Left ventricle myocardium inferior (tissue), 1 donor: ENCODE measurements at regions not wholly inside any gene's neighbourhood (a gene's known extent, or its start where the extent isn't known, plus 50 kb on each side); places are given as distances from the start of the nearest gene placed in this dataset.

Experiments
- DNase-seq: peaks from one replicate; pipeline ENCODE4 v3.0.0-alpha.2; 2020
- H3K27ac ChIP-seq: fragments of 200-600 bp; replicated peaks from 2 replicates; pipeline ENCODE4 v1.8.0; 2021
- H3K27me3 ChIP-seq: fragments of 200-600 bp; 2 replicates; pipeline ENCODE4 v1.8.0; 2021; ENCODE audit warnings: low read depth
- H3K36me3 ChIP-seq: fragments of 200-600 bp; 2 replicates; pipeline ENCODE4 v1.8.0; 2021
- H3K4me1 ChIP-seq: fragments of 200-600 bp; 2 replicates; pipeline ENCODE4 v1.8.0; 2021
- H3K4me3 ChIP-seq: fragments of 200-600 bp; 2 replicates; pipeline ENCODE4 v1.8.0; 2021; ENCODE audit warnings: mild to moderate bottlenecking, moderate library complexity
- H3K9me3 ChIP-seq: fragments of 200-600 bp; replicated peaks from 2 replicates; pipeline ENCODE4 v1.8.0; 2021
- intact Hi-C: fragments of 100-400 bp; cut with micrococcal nuclease; formaldehyde crosslinking; loops from one replicate; pipeline ENCODE4 v1.11.0; 2022
- TF ChIP-seq, protein P1 (sequence below): fragments of 200-600 bp; IDR thresholded peaks from 2 replicates; pipeline ENCODE4 v1.8.0; 2021; ENCODE audit warnings: antibody characterized with exemption, mild to moderate bottlenecking, borderline replicate concordance
- donor health status: DM: no; HTN: yes; CAD: no; lungs with severe emphysema.

DNA sequence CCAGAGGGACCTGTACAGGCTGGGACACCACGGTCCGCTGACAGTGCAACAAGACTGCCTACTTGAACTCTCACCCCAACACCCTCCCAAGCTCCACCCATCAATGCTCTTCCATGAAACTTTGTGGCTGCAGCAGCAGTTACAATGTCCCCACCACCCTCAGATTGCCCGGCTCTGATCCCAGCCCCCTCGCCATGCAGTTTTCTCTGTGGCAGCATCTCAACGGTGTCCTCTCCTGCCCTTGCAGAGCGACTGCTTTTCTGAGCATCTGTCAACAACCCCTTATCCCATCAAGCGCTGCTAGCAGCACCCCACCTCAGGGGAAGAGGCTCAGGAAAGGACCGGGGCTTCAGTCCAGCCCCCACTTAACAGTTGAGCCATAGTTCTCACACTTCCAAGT is 137.1 kb upstream of the NDUFV2 start:
- DNase-seq: no peak
- intact Hi-C loops: no loop called here
- Histone ChIP-seq H3K27me3 (peaks cover 20% of the 10 kb centered on the region), H3K27ac (no peak overlapping the region), H3K4me3 (no peak overlapping the region), H3K4me1 (no peaks in the 10 kb centered on the region), H3K36me3 (no peaks in the 10 kb centered on the region), H3K9me3 (no peaks in the 10 kb centered on the region)
- TF ChIP-seq, protein P1, sequence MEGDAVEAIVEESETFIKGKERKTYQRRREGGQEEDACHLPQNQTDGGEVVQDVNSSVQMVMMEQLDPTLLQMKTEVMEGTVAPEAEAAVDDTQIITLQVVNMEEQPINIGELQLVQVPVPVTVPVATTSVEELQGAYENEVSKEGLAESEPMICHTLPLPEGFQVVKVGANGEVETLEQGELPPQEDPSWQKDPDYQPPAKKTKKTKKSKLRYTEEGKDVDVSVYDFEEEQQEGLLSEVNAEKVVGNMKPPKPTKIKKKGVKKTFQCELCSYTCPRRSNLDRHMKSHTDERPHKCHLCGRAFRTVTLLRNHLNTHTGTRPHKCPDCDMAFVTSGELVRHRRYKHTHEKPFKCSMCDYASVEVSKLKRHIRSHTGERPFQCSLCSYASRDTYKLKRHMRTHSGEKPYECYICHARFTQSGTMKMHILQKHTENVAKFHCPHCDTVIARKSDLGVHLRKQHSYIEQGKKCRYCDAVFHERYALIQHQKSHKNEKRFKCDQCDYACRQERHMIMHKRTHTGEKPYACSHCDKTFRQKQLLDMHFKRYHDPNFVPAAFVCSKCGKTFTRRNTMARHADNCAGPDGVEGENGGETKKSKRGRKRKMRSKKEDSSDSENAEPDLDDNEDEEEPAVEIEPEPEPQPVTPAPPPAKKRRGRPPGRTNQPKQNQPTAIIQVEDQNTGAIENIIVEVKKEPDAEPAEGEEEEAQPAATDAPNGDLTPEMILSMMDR: no peak

DNA sequence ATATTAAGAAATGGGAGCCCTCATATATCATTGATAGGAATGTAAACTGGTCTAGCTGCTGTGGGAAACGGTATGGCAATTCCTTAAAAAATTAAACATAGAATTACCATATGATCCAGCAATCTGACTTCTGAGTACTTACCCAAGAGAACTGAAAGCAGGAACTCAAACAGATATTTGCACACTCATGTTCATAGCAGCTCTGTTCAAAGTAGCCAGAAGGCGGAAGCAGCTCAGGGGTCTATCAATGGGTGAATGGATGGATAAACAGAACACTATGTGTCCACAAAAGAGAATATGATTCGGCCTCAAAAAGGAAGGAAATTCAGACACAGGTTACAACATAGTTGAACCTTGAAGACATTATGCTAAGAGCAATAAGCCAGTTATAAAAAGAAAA is 135.7 kb upstream of the NDUFV2 start:
- H3K9me3 ChIP-seq: no peaks in the 10 kb centered on the region
- no peak for DNase-seq
- H3K4me3 ChIP-seq: no peak overlapping the region
- H3K27me3 ChIP-seq: peaks cover 20% of the 10 kb centered on the region
- no peaks in the 10 kb centered on the region for H3K4me1 ChIP-seq
- H3K36me3 ChIP-seq: no peaks in the 10 kb centered on the region
- TF ChIP-seq, protein P1: no peak
- intact Hi-C loops: no loop called here
- H3K27ac ChIP-seq: no peak overlapping the region

DNA sequence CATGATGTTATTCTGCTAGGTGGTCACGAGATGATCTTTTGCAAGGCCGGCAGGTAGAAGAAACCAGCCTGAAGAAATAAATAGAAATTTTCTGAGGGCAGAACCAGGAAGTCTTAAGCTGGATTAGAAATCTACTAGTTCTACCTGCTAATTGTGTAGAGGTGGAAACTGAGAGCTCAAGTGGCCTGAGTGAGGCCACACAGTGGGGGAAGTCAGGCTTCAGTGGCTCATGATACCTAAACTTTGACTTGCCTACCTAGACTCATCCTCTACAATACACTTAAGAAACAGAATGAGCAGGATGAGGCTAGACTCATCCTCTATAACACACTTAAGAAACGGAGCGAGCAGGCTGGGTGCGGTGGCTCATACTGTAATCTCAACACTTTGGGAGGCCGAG is 134.9 kb upstream of the NDUFV2 start:
- Histone ChIP-seq H3K4me3 (no peak overlapping the region), H3K4me1 (no peaks in the 10 kb centered on the region), H3K9me3 (no peaks in the 10 kb centered on the region), H3K27ac (no peak overlapping the region), H3K27me3 (peaks cover 20% of the 10 kb centered on the region), H3K36me3 (no peaks in the 10 kb centered on the region)
- TF ChIP-seq, protein P1: no peak
- DNase-seq: no peak
- intact Hi-C loops: no loop called here

DNA sequence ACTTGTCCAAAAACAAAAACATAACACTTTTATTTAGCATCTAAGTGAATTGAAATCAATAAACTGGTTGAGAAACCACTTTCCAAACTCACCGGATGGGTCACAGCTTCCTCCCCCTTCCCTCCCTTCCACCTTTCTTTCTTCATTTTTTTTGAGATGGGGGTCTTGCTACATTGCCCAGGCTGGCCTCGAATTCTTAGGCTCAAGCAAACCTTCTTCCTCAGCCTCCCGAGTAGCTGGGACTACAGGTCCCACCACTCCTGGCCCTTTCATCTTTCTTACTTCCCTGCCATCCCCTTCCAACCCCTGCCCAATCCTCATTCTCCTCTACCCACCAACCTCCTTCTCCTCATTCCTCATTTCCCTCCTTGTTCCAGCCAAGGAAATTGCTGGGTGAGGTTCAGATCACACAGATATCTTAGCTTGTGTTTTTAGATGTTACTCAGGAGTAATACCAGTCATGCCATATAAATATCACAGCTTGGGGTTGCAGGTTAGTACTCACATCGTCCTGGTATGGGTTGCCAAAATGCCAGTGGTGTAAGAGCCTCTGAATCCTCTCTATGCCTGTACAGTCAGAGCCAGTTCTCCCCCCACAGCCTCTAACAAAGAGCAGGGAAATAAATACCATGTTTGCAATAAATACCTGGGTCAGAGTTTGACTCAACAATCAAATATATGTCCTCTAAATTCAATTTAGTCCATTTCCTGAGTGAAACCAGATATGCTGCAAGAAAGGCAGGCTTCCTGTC is 132.7 kb upstream of the NDUFV2 start:
- peaks cover 19% of the 10 kb centered on the region for H3K9me3 ChIP-seq
- peaks cover 23% of the 10 kb centered on the region for H3K27me3 ChIP-seq
- DNase-seq: no peak
- no peak overlapping the region for H3K4me3 ChIP-seq
- intact Hi-C loops: no loop called here
- no peaks in the 10 kb centered on the region for H3K4me1 ChIP-seq
- H3K27ac ChIP-seq: no peak overlapping the region
- TF ChIP-seq, protein P1: no peak
- no peaks in the 10 kb centered on the region for H3K36me3 ChIP-seq

DNA sequence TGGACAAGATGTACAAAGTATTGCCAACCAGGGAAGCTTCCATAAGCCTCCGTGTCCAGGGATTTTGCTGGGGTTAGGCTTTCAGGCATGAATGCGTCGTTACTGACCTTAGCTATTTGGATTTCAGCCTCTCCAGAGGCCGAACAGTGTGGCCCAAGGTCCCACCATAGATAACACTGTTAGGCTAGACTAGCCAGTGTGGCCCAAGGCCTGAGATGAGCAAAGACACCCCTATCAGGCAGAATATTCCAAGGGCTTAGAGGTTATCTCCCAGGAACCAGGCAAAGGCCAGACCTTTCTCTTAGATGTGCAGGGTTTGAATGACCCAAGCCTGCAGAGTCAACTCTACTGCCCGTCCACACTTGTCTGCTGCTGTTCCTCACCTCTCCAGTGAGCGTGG is 131.7 kb upstream of the NDUFV2 start:
- intact Hi-C loops: no loop called here
- no peaks in the 10 kb centered on the region for H3K4me1 ChIP-seq
- H3K9me3 ChIP-seq: peaks cover 19% of the 10 kb centered on the region
- no peaks in the 10 kb centered on the region for H3K36me3 ChIP-seq
- peaks cover 15% of the 10 kb centered on the region for H3K27me3 ChIP-seq
- TF ChIP-seq, protein P1: no peak
- DNase-seq: no peak
- no peak overlapping the region for H3K4me3 ChIP-seq
- H3K27ac ChIP-seq: no peak overlapping the region
